GM19372 (cell line): ENCODE measurements at regions not wholly inside any gene's neighbourhood (a gene's known extent, or its start where the extent isn't known, plus 50 kb on each side); places are given as distances from the start of the nearest gene placed in this dataset.

Source experiments
- ATAC-seq: cut with Tn5 transposase; IDR thresholded peaks from one replicate; pipeline ENCODE4 v1.9.1; 2021; ENCODE audit warnings: mild to moderate bottlenecking, low read depth, moderate library complexity; ENCODE audit not compliant: unreplicated experiment

DNA sequence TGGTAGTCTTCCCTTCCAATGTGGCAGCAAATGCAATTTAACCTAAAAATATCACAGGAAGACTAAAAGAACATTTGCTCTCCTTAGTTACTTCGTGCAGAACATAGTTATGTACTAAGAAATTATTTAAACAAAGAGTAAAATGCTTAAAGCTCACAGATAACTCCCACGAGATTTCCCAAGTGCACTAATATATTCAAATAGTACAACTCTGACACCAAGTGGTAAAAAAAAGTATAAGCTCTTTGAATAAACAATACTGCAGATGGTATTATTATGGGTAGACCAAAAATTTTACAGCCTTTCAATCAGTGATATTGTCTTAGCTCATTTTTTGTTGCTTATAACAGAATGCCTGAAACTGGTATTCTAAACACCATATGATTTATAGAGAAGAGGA, 52.8 kb upstream of the FILIP1 start:
- ATAC-seq = no peak

- ATAC-seq = peak; percentile 40
Measured at GRCh38 chr6:75550544-75551167, 51.0 kb upstream of the SENP6 start.

- no peak for ATAC-seq
Measured at GRCh38 chr6:75551367-75551952, 50.2 kb upstream of the SENP6 start.
